WTC11 (cell line): ENCODE measurements at regions not wholly inside any gene's neighbourhood (a gene's known extent, or its start where the extent isn't known, plus 50 kb on each side); places are given as distances from the start of the nearest gene placed in this dataset.

Source experiments
- CREB1 ChIP-seq: sonication (generic); formaldehyde crosslinking; IDR thresholded peaks from 2 replicates; pipeline ENCODE4 v1.8.0; 2023; ENCODE audit warnings: mild to moderate bottlenecking, missing genetic modification reagents
- MYBL2 ChIP-seq: sonication (generic); formaldehyde crosslinking; IDR thresholded peaks from 2 replicates; pipeline ENCODE4 v1.8.1; 2023; ENCODE audit warnings: mild to moderate bottlenecking, moderate library complexity, missing genetic modification reagents
- ZNF423 ChIP-seq: fragments of 250-450 bp; sonication (Bioruptor Pico); IDR thresholded peaks from 2 replicates; pipeline ENCODE4 v2.1.2; 2022; ENCODE audit warnings: mild to moderate bottlenecking, moderate library complexity
- TF ChIP-seq, protein P1 (sequence below): fragments of 200-600 bp; IDR thresholded peaks from 2 replicates; pipeline ENCODE4 v1.8.0; 2022; ENCODE audit warnings: antibody characterized with exemption
- TF ChIP-seq, protein P2 (sequence below): sonication (generic); formaldehyde crosslinking; IDR thresholded peaks from 2 replicates; pipeline ENCODE4 v1.8.1; 2023; ENCODE audit warnings: mild to moderate bottlenecking, missing genetic modification reagents, borderline replicate concordance
- TF ChIP-seq, protein P3 (sequence below): fragments of 250-450 bp; sonication (Bioruptor Pico); IDR thresholded peaks from 2 replicates; pipeline ENCODE4 v2.1.2; 2022; ENCODE audit warnings: mild to moderate bottlenecking, moderate library complexity
- TF ChIP-seq, protein P4 (sequence below): sonication (generic); formaldehyde crosslinking; IDR thresholded peaks from 2 replicates; pipeline ENCODE4 v1.8.1; 2022; ENCODE audit warnings: mild to moderate bottlenecking, missing genetic modification reagents, moderate library complexity, borderline replicate concordance

DNA sequence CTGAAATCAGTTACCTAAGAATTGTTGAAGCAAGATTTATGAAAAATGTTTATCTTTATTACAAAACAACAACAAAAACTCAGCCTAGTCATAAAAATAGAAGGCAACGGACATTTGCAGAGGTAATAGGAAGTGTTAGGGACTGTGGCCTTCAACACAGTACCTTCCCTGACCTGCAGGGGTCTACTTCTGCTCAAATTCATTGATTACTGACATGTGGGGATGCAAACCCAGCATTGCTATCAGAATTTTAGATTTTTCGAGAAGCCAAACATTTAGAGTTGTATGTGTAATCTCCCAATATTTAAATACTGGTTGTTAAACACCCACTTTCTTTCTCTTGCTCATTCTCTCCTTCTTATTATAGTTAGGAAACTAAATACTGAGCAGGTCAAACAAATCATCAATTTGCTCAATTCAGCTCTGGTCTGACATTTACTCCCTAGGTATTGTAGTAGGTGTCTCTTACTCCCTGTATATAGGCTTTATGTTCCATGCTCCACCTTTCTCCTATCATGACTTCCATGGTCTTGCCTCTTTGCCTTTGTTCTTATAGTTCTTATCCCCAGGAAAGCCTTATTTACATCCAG is 198.5 kb downstream of the UBE2E3 start:
- TF ChIP-seq MYBL2 (CRISPR knock-in tag) (no peak), CREB1 (no peak), ZNF423 (CRISPR knock-in tag) (no peak)
- TF ChIP-seq, protein P1, sequence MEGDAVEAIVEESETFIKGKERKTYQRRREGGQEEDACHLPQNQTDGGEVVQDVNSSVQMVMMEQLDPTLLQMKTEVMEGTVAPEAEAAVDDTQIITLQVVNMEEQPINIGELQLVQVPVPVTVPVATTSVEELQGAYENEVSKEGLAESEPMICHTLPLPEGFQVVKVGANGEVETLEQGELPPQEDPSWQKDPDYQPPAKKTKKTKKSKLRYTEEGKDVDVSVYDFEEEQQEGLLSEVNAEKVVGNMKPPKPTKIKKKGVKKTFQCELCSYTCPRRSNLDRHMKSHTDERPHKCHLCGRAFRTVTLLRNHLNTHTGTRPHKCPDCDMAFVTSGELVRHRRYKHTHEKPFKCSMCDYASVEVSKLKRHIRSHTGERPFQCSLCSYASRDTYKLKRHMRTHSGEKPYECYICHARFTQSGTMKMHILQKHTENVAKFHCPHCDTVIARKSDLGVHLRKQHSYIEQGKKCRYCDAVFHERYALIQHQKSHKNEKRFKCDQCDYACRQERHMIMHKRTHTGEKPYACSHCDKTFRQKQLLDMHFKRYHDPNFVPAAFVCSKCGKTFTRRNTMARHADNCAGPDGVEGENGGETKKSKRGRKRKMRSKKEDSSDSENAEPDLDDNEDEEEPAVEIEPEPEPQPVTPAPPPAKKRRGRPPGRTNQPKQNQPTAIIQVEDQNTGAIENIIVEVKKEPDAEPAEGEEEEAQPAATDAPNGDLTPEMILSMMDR: peak; percentile 63
- TF ChIP-seq, protein P2, sequence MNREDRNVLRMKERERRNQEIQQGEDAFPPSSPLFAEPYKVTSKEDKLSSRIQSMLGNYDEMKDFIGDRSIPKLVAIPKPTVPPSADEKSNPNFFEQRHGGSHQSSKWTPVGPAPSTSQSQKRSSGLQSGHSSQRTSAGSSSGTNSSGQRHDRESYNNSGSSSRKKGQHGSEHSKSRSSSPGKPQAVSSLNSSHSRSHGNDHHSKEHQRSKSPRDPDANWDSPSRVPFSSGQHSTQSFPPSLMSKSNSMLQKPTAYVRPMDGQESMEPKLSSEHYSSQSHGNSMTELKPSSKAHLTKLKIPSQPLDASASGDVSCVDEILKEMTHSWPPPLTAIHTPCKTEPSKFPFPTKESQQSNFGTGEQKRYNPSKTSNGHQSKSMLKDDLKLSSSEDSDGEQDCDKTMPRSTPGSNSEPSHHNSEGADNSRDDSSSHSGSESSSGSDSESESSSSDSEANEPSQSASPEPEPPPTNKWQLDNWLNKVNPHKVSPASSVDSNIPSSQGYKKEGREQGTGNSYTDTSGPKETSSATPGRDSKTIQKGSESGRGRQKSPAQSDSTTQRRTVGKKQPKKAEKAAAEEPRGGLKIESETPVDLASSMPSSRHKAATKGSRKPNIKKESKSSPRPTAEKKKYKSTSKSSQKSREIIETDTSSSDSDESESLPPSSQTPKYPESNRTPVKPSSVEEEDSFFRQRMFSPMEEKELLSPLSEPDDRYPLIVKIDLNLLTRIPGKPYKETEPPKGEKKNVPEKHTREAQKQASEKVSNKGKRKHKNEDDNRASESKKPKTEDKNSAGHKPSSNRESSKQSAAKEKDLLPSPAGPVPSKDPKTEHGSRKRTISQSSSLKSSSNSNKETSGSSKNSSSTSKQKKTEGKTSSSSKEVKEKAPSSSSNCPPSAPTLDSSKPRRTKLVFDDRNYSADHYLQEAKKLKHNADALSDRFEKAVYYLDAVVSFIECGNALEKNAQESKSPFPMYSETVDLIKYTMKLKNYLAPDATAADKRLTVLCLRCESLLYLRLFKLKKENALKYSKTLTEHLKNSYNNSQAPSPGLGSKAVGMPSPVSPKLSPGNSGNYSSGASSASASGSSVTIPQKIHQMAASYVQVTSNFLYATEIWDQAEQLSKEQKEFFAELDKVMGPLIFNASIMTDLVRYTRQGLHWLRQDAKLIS (CRISPR knock-in tag): no peak
- TF ChIP-seq, protein P3, sequence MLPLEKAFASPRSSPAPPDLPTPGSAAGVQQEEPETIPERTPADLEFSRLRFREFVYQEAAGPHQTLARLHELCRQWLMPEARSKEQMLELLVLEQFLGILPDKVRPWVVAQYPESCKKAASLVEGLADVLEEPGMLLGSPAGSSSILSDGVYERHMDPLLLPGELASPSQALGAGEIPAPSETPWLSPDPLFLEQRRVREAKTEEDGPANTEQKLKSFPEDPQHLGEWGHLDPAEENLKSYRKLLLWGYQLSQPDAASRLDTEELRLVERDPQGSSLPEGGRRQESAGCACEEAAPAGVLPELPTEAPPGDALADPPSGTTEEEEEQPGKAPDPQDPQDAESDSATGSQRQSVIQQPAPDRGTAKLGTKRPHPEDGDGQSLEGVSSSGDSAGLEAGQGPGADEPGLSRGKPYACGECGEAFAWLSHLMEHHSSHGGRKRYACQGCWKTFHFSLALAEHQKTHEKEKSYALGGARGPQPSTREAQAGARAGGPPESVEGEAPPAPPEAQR: no peak
- TF ChIP-seq, protein P4, sequence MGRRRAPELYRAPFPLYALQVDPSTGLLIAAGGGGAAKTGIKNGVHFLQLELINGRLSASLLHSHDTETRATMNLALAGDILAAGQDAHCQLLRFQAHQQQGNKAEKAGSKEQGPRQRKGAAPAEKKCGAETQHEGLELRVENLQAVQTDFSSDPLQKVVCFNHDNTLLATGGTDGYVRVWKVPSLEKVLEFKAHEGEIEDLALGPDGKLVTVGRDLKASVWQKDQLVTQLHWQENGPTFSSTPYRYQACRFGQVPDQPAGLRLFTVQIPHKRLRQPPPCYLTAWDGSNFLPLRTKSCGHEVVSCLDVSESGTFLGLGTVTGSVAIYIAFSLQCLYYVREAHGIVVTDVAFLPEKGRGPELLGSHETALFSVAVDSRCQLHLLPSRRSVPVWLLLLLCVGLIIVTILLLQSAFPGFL (CRISPR knock-in tag): no peak
